ENCODE measurements at regions not wholly inside any gene's neighbourhood (a gene's known extent, or its start where the extent isn't known, plus 50 kb on each side); places are given as distances from the start of the nearest gene placed in this dataset.

DNA sequence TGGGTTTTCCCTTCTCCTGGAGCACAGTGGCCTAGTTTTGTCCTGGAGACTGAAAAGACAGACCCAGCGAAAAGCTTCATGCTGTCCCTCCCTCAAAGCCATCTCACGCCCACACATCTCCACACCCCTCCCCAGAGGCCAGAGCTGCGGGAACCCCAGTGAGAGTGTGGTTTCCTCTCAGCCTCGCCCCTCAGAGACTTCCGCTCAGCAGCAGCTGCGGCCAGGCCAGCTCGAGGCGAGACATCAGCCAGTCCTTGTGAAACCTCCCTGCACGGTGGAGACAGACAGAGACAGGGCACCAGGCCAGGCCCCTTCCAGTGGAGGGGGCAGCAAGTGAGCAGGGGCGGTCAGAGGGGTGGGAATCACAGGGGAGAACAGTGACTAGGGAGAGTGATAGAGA is 77.0 kb upstream of the TNRC6C start:
- no peak overlapping the region for H3K4me3 ChIP-seq (ENCODE audit: low read length in 2 of 2)
- H3K4me1 ChIP-seq (ENCODE audit: control insufficient read depth in 1 of 2, insufficient read depth in 2 of 2, low read length in 2 of 2), result no peaks in the 10 kb centered on the region
- WGBS, 2 donors, result 27 to 33% methylated on average over 10 of the region's 10 CpGs
- H3K9me3 ChIP-seq (ENCODE audit: control insufficient read depth, low read length), result no peaks in the 10 kb centered on the region
- ATAC-seq (ENCODE audit: low FRiP score), result peak; percentile 77
- no peak overlapping the region for H3K27ac ChIP-seq (ENCODE audit: low read depth in 1 of 2, low read length in 2 of 2)
- intact Hi-C loops (cut with DNase I), result no loop called here
- peak; percentile 92 to 93 for DNase-seq
- no peaks in the 10 kb centered on the region for H3K27me3 ChIP-seq (ENCODE audit: control insufficient read depth in 1 of 2, insufficient read depth in 2 of 2, low read length in 1 of 2)
- H3K36me3 ChIP-seq (ENCODE audit: control insufficient read depth in 1 of 2, insufficient read depth in 2 of 2, low read length in 1 of 2), result no peaks in the 10 kb centered on the region

- no peak overlapping the region for H3K27ac ChIP-seq (ENCODE audit: low read depth in 1 of 2, low read length in 2 of 2)
- intact Hi-C loops (cut with DNase I), result no loop called here
- H3K4me3 ChIP-seq (ENCODE audit: low read length in 2 of 2), result no peak overlapping the region
Observed at GRCh38 chr17:77882040-77882439, 76.5 kb upstream of the TNRC6C start.

DNA sequence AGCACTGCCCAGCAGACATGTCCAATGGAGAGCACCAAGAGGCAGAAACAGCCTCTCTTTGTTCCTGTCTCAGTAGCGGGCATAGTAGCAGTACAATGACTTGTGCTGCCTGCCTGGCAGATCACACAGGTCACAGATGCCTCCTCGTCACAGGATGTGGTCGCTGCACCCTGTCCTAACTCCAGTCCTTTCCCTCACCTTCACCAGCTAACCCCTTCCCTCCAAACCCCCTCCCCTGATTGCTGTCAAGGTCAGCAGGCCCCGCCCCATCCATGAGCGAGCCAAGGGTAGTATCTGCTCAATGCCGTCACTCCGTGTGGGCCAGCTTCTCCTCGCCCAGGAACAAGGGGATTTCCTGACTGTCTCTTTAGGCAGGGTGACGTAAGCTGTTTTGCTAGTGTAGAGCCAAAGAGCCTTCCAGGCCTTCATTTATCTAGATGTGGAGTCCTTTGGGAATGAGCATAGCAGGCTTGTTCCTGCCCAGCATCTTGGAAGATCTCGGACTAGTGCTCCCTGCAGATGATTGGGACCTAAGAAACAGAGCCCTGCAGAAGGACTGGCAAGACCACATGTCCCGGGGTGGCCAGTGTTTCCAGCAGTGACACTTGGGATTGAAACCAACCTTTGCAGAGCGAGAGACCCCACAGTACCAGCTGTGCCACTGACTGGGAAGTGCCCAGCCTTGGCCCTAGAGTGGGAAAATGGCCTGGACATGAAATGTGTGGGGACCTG is 75.9 kb upstream of the TNRC6C start:
- H3K27me3 ChIP-seq (ENCODE audit: control insufficient read depth in 1 of 2, insufficient read depth in 2 of 2, low read length in 1 of 2), result no peaks in the 10 kb centered on the region
- 25 to 29% methylated on average over 12 of the region's 12 CpGs for WGBS, 2 donors
- H3K4me3 ChIP-seq (ENCODE audit: low read length in 2 of 2), result no peak overlapping the region
- no peaks in the 10 kb centered on the region for H3K9me3 ChIP-seq (ENCODE audit: control insufficient read depth, low read length)
- ATAC-seq (ENCODE audit: low FRiP score) (peak; percentile 60), DNase-seq (peak; percentile 84 to 87)
- H3K36me3 ChIP-seq (ENCODE audit: control insufficient read depth in 1 of 2, insufficient read depth in 2 of 2, low read length in 1 of 2), result no peaks in the 10 kb centered on the region
- no peak overlapping the region for H3K27ac ChIP-seq (ENCODE audit: low read depth in 1 of 2, low read length in 2 of 2)
- intact Hi-C loops (cut with DNase I), result no loop called here
- no peaks in the 10 kb centered on the region for H3K4me1 ChIP-seq (ENCODE audit: control insufficient read depth in 1 of 2, insufficient read depth in 2 of 2, low read length in 2 of 2)

More at GRCh38 chr17:77882040-77882439, 76.5 kb upstream of the TNRC6C start:
- Histone ChIP-seq H3K27me3 (ENCODE audit: control insufficient read depth in 1 of 2, insufficient read depth in 2 of 2, low read length in 1 of 2) (no peaks in the 10 kb centered on the region), H3K9me3 (ENCODE audit: control insufficient read depth, low read length) (no peaks in the 10 kb centered on the region), H3K36me3 (ENCODE audit: control insufficient read depth in 1 of 2, insufficient read depth in 2 of 2, low read length in 1 of 2) (no peaks in the 10 kb centered on the region), H3K4me1 (ENCODE audit: control insufficient read depth in 1 of 2, insufficient read depth in 2 of 2, low read length in 2 of 2) (no peaks in the 10 kb centered on the region)
- no peak for ATAC-seq (ENCODE audit: low FRiP score)
- 82 to 85% methylated on average over 4 of the region's 4 CpGs for WGBS, 2 donors
- no peak for DNase-seq

GRCh38 chr17:77883213-77883650 is 75.3 kb upstream of the TNRC6C start:
- Histone ChIP-seq H3K27me3 (ENCODE audit: control insufficient read depth in 1 of 2, insufficient read depth in 2 of 2, low read length in 1 of 2) (no peaks in the 10 kb centered on the region), H3K4me1 (ENCODE audit: control insufficient read depth in 1 of 2, insufficient read depth in 2 of 2, low read length in 2 of 2) (no peaks in the 10 kb centered on the region), H3K27ac (ENCODE audit: low read depth in 1 of 2, low read length in 2 of 2) (no peak overlapping the region), H3K9me3 (ENCODE audit: control insufficient read depth, low read length) (no peaks in the 10 kb centered on the region), H3K36me3 (ENCODE audit: control insufficient read depth in 1 of 2, insufficient read depth in 2 of 2, low read length in 1 of 2) (no peaks in the 10 kb centered on the region), H3K4me3 (ENCODE audit: low read length in 2 of 2) (no peak overlapping the region)
- DNase-seq (no peak), ATAC-seq (ENCODE audit: low FRiP score) (no peak)
- intact Hi-C loops (cut with DNase I), result no loop called here
- WGBS, 2 donors, result 92 to 95% methylated on average over 10 of the region's 10 CpGs

- Histone ChIP-seq H3K27ac (ENCODE audit: low read depth in 1 of 2, low read length in 2 of 2) (no peak overlapping the region), H3K27me3 (ENCODE audit: control insufficient read depth in 1 of 2, insufficient read depth in 2 of 2, low read length in 1 of 2) (no peaks in the 10 kb centered on the region), H3K9me3 (ENCODE audit: control insufficient read depth, low read length) (no peaks in the 10 kb centered on the region), H3K4me1 (ENCODE audit: control insufficient read depth in 1 of 2, insufficient read depth in 2 of 2, low read length in 2 of 2) (no peaks in the 10 kb centered on the region), H3K4me3 (ENCODE audit: low read length in 2 of 2) (no peak overlapping the region), H3K36me3 (ENCODE audit: control insufficient read depth in 1 of 2, insufficient read depth in 2 of 2, low read length in 1 of 2) (no peaks in the 10 kb centered on the region)
- 59 to 68% methylated on average over 11 of the region's 11 CpGs for WGBS, 2 donors
- peak in 1 of 2 donors; percentile 80 for DNase-seq
- no peak for ATAC-seq (ENCODE audit: low FRiP score)
- intact Hi-C loops (cut with DNase I), result no loop called here
Observed at GRCh38 chr17:77884019-77884418, 74.5 kb upstream of the TNRC6C start.

DNA sequence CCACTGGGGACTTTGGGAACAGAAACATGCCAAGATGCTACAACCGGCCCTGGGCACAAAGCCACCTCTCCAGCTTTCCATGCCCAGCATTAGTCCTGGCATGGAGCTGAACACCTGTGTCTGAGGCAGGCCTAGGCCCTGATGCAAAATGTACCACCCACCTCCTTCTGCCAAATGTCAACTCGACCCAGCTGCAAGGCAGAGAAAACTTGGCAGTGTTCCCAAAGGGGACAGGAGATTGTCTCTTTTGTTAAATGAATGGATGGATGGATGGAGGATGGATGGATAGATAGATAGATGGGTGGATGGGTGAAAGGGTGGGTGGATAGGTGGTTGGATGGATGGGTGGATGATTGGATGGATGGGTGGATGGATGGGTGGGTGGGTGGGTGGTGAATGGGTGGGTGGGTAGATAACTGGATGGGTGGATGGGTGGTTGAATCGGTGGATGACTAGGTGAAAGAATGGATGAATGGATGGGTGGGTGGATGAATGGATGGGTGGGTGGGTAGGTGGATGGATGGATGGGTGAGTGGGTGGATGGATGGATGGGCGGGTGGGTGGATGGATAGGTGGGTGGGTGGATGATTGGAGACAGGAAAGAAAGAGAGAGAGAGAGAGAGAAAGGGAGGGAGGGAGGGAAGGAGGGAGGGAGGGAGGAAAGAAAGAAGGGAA is 73.4 kb upstream of the TNRC6C start:
- H3K36me3 ChIP-seq (ENCODE audit: control insufficient read depth in 1 of 2, insufficient read depth in 2 of 2, low read length in 1 of 2), result no peaks in the 10 kb centered on the region
- no peak overlapping the region for H3K4me3 ChIP-seq (ENCODE audit: low read length in 2 of 2)
- H3K27me3 ChIP-seq (ENCODE audit: control insufficient read depth in 1 of 2, insufficient read depth in 2 of 2, low read length in 1 of 2), result no peaks in the 10 kb centered on the region
- 76 to 83% methylated on average over 4 of the region's 4 CpGs for WGBS, 2 donors
- peak in 1 of 2 donors; percentile 24 for DNase-seq
- no peak for ATAC-seq (ENCODE audit: low FRiP score)
- H3K27ac ChIP-seq (ENCODE audit: low read depth in 1 of 2, low read length in 2 of 2), result no peak overlapping the region
- no peaks in the 10 kb centered on the region for H3K4me1 ChIP-seq (ENCODE audit: control insufficient read depth in 1 of 2, insufficient read depth in 2 of 2, low read length in 2 of 2)
- intact Hi-C loops (cut with DNase I), result loop anchor here in 1 of 2 donors (5.0 kb wide), 2 partner anchors 53 to 288 kb away; no protein-coding TSS in a partner anchor
- H3K9me3 ChIP-seq (ENCODE audit: control insufficient read depth, low read length), result no peaks in the 10 kb centered on the region

DNA sequence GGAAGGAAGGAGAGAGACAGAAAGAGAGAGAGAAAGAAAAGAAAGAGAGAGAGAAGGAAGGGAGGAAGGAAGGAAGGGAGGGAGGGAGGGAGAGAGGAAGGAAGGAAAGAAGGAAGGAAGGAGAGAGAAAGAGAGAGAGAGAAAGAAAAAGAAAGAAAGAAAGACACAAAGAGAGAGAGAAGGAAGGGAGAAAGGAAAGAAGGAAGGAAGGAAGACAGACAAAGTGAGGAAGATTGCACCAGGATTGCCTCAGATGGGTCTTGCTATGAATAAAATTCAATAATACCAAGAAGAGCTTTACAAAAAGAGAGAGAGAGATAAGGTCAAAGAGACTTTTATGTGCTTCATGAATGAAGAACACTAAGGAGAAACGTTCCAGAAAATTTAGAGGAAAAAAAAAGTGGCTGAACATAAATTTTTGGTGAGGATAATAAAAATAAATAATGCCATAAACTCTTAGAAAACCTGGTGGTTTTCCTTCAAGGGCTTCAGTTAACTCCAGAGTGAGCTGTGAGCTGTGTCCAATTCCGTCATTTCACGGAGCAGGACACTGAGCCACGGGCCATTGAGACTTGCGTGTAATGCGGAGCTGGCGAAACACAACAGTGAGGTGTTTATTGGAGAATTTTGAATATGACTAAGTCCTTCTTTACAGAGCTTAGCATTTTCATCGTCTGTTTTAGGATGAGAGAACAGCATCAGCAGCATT is 72.7 kb upstream of the TNRC6C start:
- Histone ChIP-seq H3K4me1 (ENCODE audit: control insufficient read depth in 1 of 2, insufficient read depth in 2 of 2, low read length in 2 of 2) (no peaks in the 10 kb centered on the region), H3K9me3 (ENCODE audit: control insufficient read depth, low read length) (no peaks in the 10 kb centered on the region), H3K36me3 (ENCODE audit: control insufficient read depth in 1 of 2, insufficient read depth in 2 of 2, low read length in 1 of 2) (no peaks in the 10 kb centered on the region), H3K27ac (ENCODE audit: low read depth in 1 of 2, low read length in 2 of 2) (no peak overlapping the region), H3K4me3 (ENCODE audit: low read length in 2 of 2) (no peak overlapping the region), H3K27me3 (ENCODE audit: control insufficient read depth in 1 of 2, insufficient read depth in 2 of 2, low read length in 1 of 2) (no peaks in the 10 kb centered on the region)
- intact Hi-C loops (cut with DNase I), result loop anchor here in 1 of 2 donors (5.0 kb wide), 2 partner anchors 54 to 289 kb away; no protein-coding TSS in a partner anchor
- whole genome bisulfite sequencing, 2 donors, result 80 to 81% methylated on average over 8 of the region's 8 CpGs
- DNase-seq (peak in 1 of 2 donors; percentile 48), ATAC-seq (ENCODE audit: low FRiP score) (no peak)

DNA sequence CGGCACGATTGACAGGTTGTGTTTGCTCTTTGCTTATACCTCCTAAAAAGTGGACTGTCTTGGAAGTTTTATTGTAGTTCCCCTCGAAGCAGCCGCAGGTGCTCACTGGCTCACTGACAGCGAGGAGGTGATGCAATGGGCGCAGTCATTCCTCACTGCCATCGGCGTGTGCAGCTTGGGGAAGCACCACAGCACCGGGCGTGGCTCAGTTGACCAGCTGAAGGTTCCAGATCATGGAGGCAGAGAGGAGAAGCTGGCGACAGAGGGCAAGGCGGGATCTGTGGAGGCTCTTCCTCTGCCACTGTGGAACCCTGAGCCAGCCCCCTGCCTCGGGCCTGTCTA is 72.1 kb upstream of the TNRC6C start:
- H3K27ac ChIP-seq (ENCODE audit: low read depth in 1 of 2, low read length in 2 of 2), result no peak overlapping the region

More for the DNA sequence above, 72.1 kb upstream of the TNRC6C start:
- ATAC-seq (ENCODE audit: low FRiP score) (no peak), DNase-seq (peak; percentile 58 to 76)
- Histone ChIP-seq H3K27me3 (ENCODE audit: control insufficient read depth in 1 of 2, insufficient read depth in 2 of 2, low read length in 1 of 2) (no peaks in the 10 kb centered on the region), H3K4me3 (ENCODE audit: low read length in 2 of 2) (no peak overlapping the region), H3K36me3 (ENCODE audit: control insufficient read depth in 1 of 2, insufficient read depth in 2 of 2, low read length in 1 of 2) (no peaks in the 10 kb centered on the region), H3K9me3 (ENCODE audit: control insufficient read depth, low read length) (no peaks in the 10 kb centered on the region), H3K4me1 (ENCODE audit: control insufficient read depth in 1 of 2, insufficient read depth in 2 of 2, low read length in 2 of 2) (no peaks in the 10 kb centered on the region)
- 86 to 88% methylated on average over 13 of the region's 13 CpGs for WGBS, 2 donors
- intact Hi-C loops (cut with DNase I), result loop anchor here in 1 of 2 donors (5.0 kb wide), 2 partner anchors 54 to 289 kb away; no protein-coding TSS in a partner anchor
